GM12878 (cell line): ENCODE measurements at regions not wholly inside any gene's neighbourhood (a gene's known extent, or its start where the extent isn't known, plus 50 kb on each side); places are given as distances from the start of the nearest gene placed in this dataset.

Experiments used
- CBFB ChIP-seq: IDR thresholded peaks from 2 replicates; pipeline ENCODE4 v1.6.1; 2016; ENCODE audit warnings: antibody characterized with exemption, low read depth
- EP300 ChIP-seq, 2 experiments: fragments of 150-350 bp in 1 of 2; IDR thresholded peaks; 2 replicates each; pipeline ENCODE4 v1.6.1; 2011 to 2012; ENCODE audit warnings: low read depth in 2 of 2, low read length in 2 of 2, borderline replicate concordance in 1 of 2, improper control_type of control experiment in 1 of 2, inconsistent platforms in 1 of 2; ENCODE audit not compliant: control insufficient read depth in 1 of 2
- EZH2 ChIP-seq: IDR thresholded peaks from 2 replicates; pipeline ENCODE4 v1.6.1; 2012; ENCODE audit warnings: low read depth, mild to moderate bottlenecking, control low read depth, inconsistent platforms, low read length, borderline replicate concordance; ENCODE audit not compliant: control insufficient read depth
- FOS ChIP-seq: IDR thresholded peaks from 3 replicates; pipeline ENCODE4 v1.6.1; 2011; ENCODE audit warnings: borderline replicate concordance; ENCODE audit not compliant: insufficient read length; ENCODE audit errors: extremely low read depth
- FOXK2 ChIP-seq: fragments of 450-650 bp; IDR thresholded peaks from 2 replicates; pipeline ENCODE4 v1.6.1; 2017; ENCODE audit warnings: mild to moderate bottlenecking, moderate library complexity
- KAT2A ChIP-seq: conservative IDR thresholded peaks from 2 replicates; pipeline ENCODE4 v1.6.1; 2011; ENCODE audit warnings: low read depth, low read length; ENCODE audit not compliant: control insufficient read depth
- PAX5 ChIP-seq: IDR thresholded peaks from 2 replicates; pipeline ENCODE4 v1.6.1; 2011; ENCODE audit warnings: low read depth, low read length, borderline replicate concordance
- POLR2A ChIP-seq: IDR thresholded peaks from 2 replicates; pipeline ENCODE4 v1.6.1; 2011; ENCODE audit warnings: low read depth, mild to moderate bottlenecking, low read length
- RCOR1 ChIP-seq: conservative IDR thresholded peaks from 2 replicates; pipeline ENCODE4 v1.6.1; 2012; ENCODE audit warnings: low read depth, low read length, improper control_type of control experiment
- TF ChIP-seq, protein P1 (sequence below), 3 experiments: IDR thresholded peaks in 2 of 3; conservative IDR thresholded peaks in 1 of 3; 2 replicates each; pipeline ENCODE4 v1.5.1; 2011; ENCODE audit warnings: low read depth in 3 of 3, low read length in 3 of 3, mild to moderate bottlenecking in 3 of 3, control low read depth in 2 of 3, moderate library complexity in 2 of 3, inconsistent platforms in 1 of 3, mixed read lengths in 1 of 3; ENCODE audit not compliant: control insufficient read depth in 2 of 3, insufficient read depth in 1 of 3; ENCODE audit errors: extremely low read depth in 1 of 3
- TF ChIP-seq, protein P2 (sequence below): IDR thresholded peaks from 2 replicates; pipeline ENCODE4 v1.6.1; 2012; ENCODE audit warnings: low read length, inconsistent platforms
- TF ChIP-seq, protein P3 (sequence below): IDR thresholded peaks from 2 replicates; pipeline ENCODE4 v1.6.1; 2012; ENCODE audit warnings: low read depth, low read length, improper control_type of control experiment
- TF ChIP-seq, protein P4 (sequence below): IDR thresholded peaks from 2 replicates; pipeline ENCODE4 v1.6.1; 2011; ENCODE audit warnings: low read depth, mild to moderate bottlenecking, low read length, moderate library complexity, borderline replicate concordance; ENCODE audit errors: extremely low read depth

DNA sequence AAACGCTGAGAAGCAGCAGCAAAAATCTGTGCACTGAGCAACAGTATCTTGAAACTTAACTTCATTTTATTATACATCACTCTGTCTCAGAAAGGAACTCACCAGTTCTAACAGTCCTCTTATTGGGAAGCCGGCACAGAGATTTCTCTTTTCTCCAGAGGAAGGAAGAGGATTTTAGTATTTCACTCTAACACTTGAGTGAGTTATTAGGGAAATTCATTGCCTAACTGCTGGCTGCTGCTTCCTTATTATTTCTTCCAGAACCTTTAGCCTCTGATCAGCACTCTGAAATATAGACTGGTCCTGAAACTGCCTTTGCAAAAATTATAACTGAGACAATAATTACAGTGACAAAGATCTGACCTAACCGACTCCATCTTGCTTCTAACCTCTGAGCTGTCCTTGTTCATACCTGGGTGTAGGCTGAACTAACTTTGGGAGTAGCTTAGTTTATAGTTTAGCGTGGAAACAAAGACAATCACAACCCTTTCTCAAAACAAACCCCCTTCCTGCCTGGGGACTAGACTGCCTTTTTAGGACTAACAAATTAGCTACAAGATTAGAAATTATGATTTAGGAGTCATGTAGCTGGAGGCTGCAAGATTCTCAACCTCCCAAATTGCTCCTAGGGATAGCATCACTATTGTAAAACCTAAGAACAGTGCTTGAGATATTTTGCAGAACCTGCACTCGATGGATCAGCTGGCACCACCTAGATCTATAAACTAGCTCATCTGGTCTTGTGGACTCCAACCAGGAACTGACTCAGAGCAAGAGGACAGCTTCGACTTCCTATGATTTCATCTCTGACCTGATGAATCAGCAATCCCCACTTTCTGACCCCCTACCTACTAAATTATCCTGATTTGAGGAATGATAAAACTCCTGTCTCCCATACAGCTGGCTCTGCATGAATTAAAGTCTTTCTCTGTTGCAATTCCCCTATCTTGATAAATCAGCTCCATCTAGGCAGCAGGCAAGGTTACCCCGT is 117.5 kb downstream of the DYRK2 start:
- TF ChIP-seq CBFB (no peak), FOXK2 (no peak), EZH2 (no peak), FOS (no peak), POLR2A (no peak), KAT2A (no peak), EP300 (IDR thresholded peaks at IDR 0.05; ENCODE audit: borderline replicate concordance in 1 of 2, control insufficient read depth in 1 of 2, low read depth in 2 of 2, low read length in 2 of 2) (no peak), PAX5 (no peak), RCOR1 (no peak)
- TF ChIP-seq, protein P1, sequence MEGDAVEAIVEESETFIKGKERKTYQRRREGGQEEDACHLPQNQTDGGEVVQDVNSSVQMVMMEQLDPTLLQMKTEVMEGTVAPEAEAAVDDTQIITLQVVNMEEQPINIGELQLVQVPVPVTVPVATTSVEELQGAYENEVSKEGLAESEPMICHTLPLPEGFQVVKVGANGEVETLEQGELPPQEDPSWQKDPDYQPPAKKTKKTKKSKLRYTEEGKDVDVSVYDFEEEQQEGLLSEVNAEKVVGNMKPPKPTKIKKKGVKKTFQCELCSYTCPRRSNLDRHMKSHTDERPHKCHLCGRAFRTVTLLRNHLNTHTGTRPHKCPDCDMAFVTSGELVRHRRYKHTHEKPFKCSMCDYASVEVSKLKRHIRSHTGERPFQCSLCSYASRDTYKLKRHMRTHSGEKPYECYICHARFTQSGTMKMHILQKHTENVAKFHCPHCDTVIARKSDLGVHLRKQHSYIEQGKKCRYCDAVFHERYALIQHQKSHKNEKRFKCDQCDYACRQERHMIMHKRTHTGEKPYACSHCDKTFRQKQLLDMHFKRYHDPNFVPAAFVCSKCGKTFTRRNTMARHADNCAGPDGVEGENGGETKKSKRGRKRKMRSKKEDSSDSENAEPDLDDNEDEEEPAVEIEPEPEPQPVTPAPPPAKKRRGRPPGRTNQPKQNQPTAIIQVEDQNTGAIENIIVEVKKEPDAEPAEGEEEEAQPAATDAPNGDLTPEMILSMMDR (IDR thresholded peaks at IDR 0.05 in 2 of 3, conservative IDR thresholded peaks at IDR 0.05 in 1 of 3; ENCODE audit: control insufficient read depth in 2 of 3, extremely low read depth in 1 of 3, insufficient read depth in 1 of 3, low read depth in 3 of 3, low read length in 3 of 3), result no peak
- TF ChIP-seq, protein P2, sequence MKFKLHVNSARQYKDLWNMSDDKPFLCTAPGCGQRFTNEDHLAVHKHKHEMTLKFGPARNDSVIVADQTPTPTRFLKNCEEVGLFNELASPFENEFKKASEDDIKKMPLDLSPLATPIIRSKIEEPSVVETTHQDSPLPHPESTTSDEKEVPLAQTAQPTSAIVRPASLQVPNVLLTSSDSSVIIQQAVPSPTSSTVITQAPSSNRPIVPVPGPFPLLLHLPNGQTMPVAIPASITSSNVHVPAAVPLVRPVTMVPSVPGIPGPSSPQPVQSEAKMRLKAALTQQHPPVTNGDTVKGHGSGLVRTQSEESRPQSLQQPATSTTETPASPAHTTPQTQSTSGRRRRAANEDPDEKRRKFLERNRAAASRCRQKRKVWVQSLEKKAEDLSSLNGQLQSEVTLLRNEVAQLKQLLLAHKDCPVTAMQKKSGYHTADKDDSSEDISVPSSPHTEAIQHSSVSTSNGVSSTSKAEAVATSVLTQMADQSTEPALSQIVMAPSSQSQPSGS, result no peak
- TF ChIP-seq, protein P3, sequence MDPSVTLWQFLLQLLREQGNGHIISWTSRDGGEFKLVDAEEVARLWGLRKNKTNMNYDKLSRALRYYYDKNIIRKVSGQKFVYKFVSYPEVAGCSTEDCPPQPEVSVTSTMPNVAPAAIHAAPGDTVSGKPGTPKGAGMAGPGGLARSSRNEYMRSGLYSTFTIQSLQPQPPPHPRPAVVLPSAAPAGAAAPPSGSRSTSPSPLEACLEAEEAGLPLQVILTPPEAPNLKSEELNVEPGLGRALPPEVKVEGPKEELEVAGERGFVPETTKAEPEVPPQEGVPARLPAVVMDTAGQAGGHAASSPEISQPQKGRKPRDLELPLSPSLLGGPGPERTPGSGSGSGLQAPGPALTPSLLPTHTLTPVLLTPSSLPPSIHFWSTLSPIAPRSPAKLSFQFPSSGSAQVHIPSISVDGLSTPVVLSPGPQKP, result no peak
- TF ChIP-seq, protein P4, sequence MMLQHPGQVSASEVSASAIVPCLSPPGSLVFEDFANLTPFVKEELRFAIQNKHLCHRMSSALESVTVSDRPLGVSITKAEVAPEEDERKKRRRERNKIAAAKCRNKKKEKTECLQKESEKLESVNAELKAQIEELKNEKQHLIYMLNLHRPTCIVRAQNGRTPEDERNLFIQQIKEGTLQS, result no peak
